HG02970 (cell line): ENCODE measurements at regions not wholly inside any gene's neighbourhood (a gene's known extent, or its start where the extent isn't known, plus 50 kb on each side); places are given as distances from the start of the nearest gene placed in this dataset.
A peak's percentile ranks its signal among the peaks of the same experiment; 100 is the strongest.

Experiments used
- ATAC-seq: cut with Tn5 transposase; IDR thresholded peaks from one replicate; pipeline ENCODE4 v1.9.1; 2021; ENCODE audit warnings: mild to moderate bottlenecking, moderate library complexity, moderate number of reproducible peaks; ENCODE audit not compliant: unreplicated experiment, low FRiP score

GRCh38 chr14:71524320-71524982, 407.8 kb upstream of the RGS6 start:
- ATAC-seq = peak; percentile 39

- ATAC-seq = no peak
Measured at GRCh38 chr14:71525663-71526221, 406.5 kb upstream of the RGS6 start.

GRCh38 chr14:71526388-71526787, 405.8 kb upstream of the RGS6 start:
- no peak for ATAC-seq

- no peak for ATAC-seq
Measured at GRCh38 chr14:71527838-71528237, 404.4 kb upstream of the RGS6 start.

DNA sequence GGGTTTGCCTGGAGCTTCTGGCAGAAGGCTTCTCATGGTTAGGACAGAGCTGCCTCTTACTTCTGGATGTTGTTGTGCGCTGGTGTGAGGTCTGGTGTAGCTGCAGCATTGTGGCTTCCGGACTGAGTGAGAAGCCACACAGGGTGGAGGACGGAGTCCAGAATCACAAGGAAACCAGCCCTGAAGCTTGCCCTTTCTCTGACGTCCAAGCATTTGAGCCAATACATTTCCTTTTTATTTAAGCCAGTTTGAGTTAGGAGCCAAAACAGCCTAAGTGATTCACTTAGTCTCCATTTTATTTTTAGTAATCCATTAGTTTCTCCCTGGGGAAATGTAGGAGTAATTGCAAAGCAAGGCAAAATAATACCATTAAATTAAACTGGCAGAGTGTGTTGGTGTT, 402.4 kb upstream of the RGS6 start:
- no peak for ATAC-seq

- no peak for ATAC-seq
Measured at GRCh38 chr14:71532344-71532743, 399.9 kb upstream of the RGS6 start.

DNA sequence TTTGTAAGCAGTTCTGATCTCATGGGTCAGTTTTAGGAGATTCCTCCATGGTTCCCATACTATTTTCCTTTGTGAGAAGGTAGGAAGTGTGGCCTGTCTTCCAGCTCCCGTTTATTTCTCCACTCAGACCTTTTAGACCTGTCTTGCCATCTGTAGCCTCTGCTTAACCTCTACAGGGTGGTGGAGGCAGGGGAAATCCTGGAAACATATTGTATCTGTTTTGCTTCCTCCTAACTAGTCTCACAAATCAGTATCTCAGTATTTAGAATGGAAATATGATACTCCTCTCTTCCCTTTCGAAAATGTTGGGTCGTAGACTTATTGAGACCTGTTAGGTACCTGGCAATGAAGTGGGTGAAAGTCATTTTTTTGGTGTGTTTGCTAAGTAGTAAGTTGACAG, 399.4 kb upstream of the RGS6 start:
- no peak for ATAC-seq

- no peak for ATAC-seq
Measured at GRCh38 chr14:71533390-71533789, 398.8 kb upstream of the RGS6 start.

GRCh38 chr14:71533800-71534199, 398.4 kb upstream of the RGS6 start:
- no peak for ATAC-seq

DNA sequence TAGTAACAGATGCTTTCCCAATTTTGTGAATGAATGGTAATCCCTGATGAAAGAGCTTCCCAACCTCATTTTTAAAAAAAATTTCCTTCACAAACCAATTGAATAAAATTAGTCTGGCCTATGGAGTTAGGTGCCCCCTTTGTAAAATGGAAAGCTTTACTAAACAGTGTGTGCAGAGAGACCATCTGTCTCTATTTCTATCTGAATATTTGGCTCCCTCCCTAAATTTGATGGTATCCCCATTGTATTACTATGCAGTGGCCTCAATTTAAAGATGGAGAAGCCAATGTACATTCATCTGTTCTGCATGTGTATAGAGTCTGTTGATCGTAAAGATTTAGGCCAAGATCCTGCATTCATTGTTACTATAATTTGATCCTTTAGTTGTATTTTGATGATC, 397.7 kb upstream of the RGS6 start:
- ATAC-seq = no peak

- ATAC-seq = no peak
Measured at GRCh38 chr14:71536015-71536740, 396.1 kb upstream of the RGS6 start.

GRCh38 chr14:71536927-71537772, 395.1 kb upstream of the RGS6 start:
- no peak for ATAC-seq

- ATAC-seq = no peak
Measured at GRCh38 chr14:71538288-71538687, 393.9 kb upstream of the RGS6 start.

DNA sequence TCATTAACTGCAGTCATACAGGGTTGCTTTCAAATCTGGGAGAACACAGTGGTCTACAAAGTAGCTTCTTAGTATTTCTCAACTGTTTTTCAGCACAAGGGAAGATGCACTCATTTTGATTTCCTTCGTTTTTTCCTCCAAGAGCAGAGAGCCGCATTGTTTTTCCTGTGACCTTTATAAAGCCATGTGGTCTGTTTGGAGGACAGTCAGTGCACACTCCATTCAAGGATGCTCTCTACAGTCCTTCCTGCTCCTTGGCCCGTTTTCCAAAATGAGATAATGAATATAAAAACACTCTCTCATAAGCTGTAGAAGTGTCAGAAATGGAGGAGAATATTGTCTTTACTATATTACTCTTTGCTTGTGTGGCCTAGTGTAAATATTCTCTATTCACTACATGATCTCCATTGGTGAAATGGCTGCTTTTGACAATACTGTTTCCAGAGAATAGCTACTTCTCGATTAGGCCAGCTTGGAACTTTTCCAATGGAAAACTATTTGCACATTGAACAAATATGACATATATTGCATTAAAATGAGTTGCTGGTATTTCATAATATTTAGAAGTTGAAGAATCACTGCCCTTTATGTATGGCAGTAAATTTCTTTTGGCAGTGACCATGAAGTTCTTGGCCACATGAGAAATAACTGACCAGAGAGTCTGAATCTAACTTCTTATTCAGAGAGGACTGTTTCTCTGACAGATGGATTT, 393.1 kb upstream of the RGS6 start:
- no peak for ATAC-seq

DNA sequence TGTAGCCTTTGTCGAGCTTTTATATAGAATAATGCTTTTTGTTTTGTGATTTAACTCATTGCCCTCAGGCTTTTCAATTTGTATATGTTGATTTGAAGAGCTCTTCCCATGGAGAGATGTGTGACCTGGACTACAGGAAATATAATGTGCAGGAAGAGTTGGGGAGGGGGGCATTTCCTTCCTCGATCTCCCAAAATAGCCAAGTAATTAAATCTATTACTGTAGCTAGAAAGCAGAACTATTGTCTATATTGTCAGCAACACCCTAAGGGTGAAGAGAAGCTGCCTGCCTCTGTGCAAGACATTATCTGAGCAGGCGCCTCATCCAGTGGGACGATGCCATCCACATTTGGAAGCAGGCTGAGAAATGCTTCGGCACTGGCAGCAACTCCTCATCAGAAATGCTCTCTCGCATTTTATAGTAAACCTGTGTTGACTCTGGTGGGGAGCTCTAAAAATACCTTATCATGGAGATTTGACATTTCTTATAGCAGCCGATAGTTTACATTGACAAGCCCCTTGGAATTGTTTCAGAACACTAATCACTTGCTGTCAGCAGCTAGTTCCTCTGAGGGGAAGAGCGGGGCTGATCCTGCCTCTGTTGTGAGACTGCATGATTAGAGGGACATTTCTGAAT, 392.5 kb upstream of the RGS6 start:
- no peak for ATAC-seq

DNA sequence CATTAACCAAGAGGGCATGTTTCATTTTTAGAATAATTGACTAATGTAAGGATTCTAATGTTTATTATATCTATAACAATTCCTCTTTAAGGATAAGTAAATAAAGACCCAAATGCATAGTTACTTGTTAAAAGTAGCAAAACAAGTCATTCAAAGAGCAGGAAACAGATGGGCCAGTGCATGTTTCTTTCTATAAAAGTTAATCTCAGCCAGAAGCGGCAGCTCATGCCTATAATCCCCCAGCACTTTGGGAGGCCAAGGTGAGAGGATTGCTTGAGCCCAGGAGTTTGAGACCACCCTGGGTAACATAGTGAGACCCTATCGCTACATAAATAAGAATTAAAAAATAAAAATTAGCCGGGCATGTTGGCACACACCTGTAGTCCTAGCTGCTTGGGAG, 391.0 kb upstream of the RGS6 start:
- no peak for ATAC-seq

DNA sequence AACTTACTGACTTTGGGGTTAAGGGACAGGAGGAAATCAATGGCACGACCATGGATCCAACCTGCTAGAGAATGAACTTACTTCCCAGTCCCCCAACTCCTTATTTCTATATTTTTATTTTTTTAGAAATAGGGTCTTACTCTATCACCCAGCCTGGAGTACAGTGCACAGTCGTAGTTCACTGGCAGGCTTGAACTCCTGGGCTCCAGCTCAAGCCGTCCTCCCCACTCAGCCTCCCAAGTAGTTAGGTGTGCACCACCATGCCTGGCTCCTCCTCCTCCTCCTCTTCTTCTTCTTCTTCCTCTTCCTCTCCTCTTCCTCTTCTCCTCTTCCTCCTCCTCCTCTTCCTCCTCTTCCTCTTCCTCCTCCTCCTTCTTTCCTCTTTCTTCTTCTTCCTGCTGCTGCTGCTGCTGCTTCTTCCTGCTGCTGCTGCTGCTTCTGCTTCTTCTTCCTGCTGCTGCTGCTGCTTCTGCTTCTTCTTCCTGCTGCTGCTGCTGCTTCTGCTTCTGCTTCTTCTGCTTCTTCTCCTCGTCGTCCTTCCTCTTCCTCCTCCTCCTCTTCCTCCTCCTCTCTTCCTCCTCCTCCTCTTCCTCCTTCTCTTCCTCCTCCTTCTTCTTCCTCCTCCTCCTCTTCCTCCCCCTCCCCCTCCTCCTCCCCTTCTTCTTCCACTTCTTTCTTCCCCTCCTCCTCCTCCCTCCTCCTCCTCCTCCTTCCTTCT, 390.1 kb upstream of the RGS6 start:
- ATAC-seq = no peak

DNA sequence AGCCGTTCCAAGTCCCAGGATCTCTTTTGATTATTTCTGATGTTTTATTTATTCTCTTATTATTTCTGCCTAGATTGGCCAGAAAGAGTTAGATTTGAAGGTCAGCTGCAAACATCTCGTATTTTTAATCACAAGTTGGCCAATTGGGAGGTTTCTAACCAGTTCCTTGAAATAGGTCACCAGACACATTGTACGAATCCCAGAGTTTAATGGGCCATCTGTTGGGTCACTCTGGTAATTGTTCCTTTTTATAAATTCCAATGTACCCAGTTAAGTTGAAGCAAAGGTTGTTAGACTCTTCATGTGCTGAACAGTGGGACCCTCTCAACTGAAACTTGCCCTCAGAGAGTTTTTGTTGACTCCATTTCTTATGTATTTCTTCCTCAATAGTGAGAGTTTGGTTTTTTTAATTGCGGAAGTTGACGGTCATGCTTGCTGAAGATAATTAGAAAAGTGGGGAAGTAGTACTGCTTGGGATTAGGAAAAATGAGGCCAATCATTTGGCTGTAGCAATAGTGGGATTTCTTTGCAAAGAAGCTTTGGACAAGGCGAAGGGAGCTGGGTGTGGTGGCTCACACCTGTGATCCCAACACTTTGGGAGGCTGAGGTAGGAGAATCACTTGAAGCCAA, 382.7 kb upstream of the RGS6 start:
- ATAC-seq = no peak

DNA sequence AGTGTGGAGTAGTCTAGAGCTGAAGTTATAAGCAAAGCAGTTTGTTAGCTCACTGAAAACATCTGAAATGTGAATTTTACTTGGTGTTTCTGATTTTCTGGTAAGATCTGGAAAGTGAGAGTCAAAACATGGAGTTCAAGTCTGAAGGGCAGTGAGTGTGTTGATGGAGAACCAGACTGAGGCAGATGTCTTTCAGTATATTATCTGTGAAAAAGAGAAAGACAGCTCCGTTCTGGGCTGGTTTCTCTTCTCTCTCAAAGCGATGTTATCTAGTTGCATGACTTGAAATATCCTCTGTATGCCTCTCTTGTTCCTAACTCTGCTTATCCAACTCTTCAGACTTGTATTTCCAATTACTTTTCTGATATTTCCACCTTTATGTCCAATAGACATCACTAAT, 381.9 kb upstream of the RGS6 start:
- no peak for ATAC-seq
